Mesenteric fat pad (tissue), 1 donor: ENCODE measurements at regions not wholly inside any gene's neighbourhood (a gene's known extent, or its start where the extent isn't known, plus 50 kb on each side); places are given as distances from the start of the nearest gene placed in this dataset.

Experiments
- DNase-seq: peaks from one replicate; pipeline ENCODE4 v3.0.0-alpha.2; 2020; ENCODE audit warnings: low spot score
- donor health status: DM: yes; HTN: yes; CAD: no.

GRCh38 chr1:106925750-106926149 is 130.7 kb upstream of the PRMT6 start:
- DNase-seq: no peak

- DNase-seq: no peak
Measured at GRCh38 chr1:106926803-106927582, 129.5 kb upstream of the PRMT6 start.

- DNase-seq: no peak
Measured at GRCh38 chr1:106937104-106937503, 119.4 kb upstream of the PRMT6 start.

GRCh38 chr1:106944721-106945120 is 111.8 kb upstream of the PRMT6 start:
- DNase-seq: no peak

- no peak for DNase-seq
Measured at GRCh38 chr1:106952776-106953175, 103.7 kb upstream of the PRMT6 start.

- no peak for DNase-seq
Measured at GRCh38 chr1:106954661-106955229, 101.7 kb upstream of the PRMT6 start.

- DNase-seq: no peak
Measured at GRCh38 chr1:106956721-106957120, 99.8 kb upstream of the PRMT6 start.

- no peak for DNase-seq
Measured at GRCh38 chr1:106957795-106958194, 98.7 kb upstream of the PRMT6 start.

GRCh38 chr1:106960412-106960811 is 96.1 kb upstream of the PRMT6 start:
- DNase-seq: no peak

- DNase-seq: no peak
Measured at GRCh38 chr1:106961646-106962045, 94.8 kb upstream of the PRMT6 start.

GRCh38 chr1:106962591-106962990 is 93.9 kb upstream of the PRMT6 start:
- no peak for DNase-seq

- no peak for DNase-seq
Measured at GRCh38 chr1:106964495-106964894, 92.0 kb upstream of the PRMT6 start.

GRCh38 chr1:106968644-106969043 is 87.8 kb upstream of the PRMT6 start:
- DNase-seq: no peak

GRCh38 chr1:106969731-106970130 is 86.7 kb upstream of the PRMT6 start:
- no peak for DNase-seq

- no peak for DNase-seq
Measured at GRCh38 chr1:106972074-106972473, 84.4 kb upstream of the PRMT6 start.

GRCh38 chr1:106975944-106976343 is 80.5 kb upstream of the PRMT6 start:
- DNase-seq: no peak

GRCh38 chr1:106978477-106979322 is 77.8 kb upstream of the PRMT6 start:
- no peak for DNase-seq

GRCh38 chr1:106979371-106979770 is 77.1 kb upstream of the PRMT6 start:
- DNase-seq: no peak

- DNase-seq: no peak
Measured at GRCh38 chr1:106980121-106980520, 76.4 kb upstream of the PRMT6 start.

GRCh38 chr1:106984801-106985200 is 71.7 kb upstream of the PRMT6 start:
- DNase-seq: no peak

GRCh38 chr1:106986603-106987002 is 69.9 kb upstream of the PRMT6 start:
- DNase-seq: no peak

- DNase-seq: no peak
Measured at GRCh38 chr1:106995970-106996369, 60.5 kb upstream of the PRMT6 start.
